NK-92 (cell line): ENCODE measurements at regions not wholly inside any gene's neighbourhood (a gene's known extent, or its start where the extent isn't known, plus 50 kb on each side); places are given as distances from the start of the nearest gene placed in this dataset.

Experiments
- DNase-seq: peaks from one replicate; lab custom pipeline; 2025; ENCODE audit not compliant: unreplicated experiment; lab: John Stamatoyannopoulos, UW

DNA sequence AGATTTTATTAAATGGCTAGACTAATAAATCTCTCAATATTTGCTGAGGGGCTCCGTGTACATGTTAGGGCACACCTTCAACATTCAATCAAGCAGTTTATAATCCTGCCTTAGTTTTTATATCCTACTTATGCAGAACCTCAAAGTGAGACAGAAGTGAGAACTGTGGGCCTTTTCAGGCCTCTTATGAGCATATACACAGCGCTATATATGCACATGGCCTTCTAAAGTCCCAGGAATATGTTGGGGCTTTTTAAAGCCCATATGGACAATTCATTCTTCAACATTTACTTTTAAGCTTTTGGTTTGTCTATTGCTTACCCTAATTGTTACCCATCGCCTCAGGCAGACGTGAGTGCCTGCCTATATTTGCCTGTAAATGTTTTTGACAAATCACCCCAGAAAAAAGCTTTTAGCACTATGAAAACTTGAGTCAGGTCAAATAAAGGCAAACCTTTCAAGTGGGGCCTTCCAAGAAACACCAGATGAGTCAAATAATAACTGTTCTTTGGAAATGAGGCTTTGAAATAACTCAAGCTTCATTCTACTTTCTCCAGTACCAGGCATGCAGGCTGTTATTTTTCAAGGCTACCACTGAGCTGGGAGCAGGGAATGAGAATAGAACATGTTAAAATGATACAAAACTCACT, 58.2 kb downstream of the ESM1 start:
- DNase-seq, result no peak

DNA sequence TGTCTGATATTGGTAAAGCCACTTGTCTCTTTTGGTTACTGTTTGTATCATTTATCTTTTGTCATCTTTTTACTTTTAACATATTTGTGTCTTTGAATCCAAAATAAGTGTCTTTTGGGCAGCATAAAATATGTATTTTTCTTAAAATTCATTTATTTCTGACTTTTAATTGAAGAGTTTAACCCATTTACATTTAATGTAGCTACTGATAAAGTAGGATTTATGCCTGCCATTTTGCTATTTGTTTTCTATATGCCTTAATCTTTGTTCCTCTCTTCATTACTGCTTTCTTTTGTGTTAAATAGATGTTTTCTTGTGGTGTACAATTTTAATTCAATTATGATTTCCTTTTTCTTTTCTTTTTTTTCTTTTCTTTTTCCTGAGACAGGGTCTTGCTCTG, 60.9 kb downstream of the ESM1 start:
- no peak for DNase-seq

DNA sequence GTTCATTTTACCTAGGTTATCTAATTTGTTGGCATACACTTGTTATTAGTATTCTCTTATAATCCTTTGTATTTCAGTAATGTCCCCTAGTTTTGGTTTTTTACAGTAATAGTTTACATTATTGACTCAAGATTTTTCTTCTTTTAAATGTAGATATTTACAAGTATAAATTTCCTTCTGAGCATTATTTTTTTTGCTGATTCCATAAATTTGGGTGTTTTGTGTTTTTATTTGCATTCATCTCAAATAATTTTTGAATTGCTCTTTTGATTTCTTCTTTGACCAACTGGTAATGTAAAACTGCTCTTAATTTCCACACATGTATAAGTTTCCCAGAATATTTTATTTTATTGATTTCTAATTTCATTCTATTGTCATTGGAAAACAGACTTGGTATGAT, 68.1 kb downstream of the ESM1 start:
- no peak for DNase-seq

DNA sequence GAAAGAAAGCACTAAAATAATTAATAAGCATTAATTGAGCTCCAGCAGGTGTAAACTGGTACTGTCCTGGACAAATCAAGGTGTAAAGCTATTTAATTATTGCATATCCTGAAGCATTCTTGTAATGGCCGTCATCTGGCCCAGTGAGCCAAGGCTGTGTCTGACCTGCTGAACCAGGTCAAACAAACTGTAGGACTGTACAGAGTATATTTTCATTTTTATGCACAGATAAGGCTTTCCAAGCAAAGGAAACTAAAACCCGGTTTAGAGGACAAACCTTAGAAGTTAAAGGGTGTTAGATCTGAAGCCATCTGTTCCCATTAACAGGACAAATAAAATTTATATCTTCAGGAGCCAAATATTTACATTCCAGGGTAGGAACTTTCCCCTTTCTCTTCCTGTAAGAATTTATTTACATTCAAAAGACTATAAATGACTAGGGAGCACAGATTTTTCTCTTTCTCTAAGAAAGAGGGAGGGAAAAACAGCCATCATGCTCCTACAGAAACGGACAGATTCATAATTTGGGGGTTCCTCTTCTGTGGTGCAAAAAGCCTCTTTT, 69.8 kb downstream of the ESM1 start:
- DNase-seq, result no peak

DNA sequence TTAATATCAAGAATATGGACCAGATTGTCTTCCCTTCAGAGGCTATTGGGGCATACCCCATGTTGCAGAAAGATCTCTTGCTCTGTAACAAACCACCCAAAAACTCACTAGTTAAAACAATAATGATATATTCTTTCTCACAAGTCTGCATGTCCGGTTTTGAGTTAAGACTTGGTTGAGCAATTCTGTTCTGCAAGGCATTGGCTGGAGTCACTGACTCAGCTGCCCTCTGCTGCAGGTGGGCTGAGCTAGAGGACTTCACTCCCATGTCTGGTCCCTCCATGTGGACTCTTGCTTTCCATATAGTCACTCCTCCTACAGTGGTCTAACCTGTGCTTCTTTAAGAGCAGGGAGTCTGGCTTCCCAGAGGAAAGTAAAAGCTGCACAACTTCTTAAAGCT, 73.4 kb downstream of the ESM1 start:
- DNase-seq, result no peak

DNA sequence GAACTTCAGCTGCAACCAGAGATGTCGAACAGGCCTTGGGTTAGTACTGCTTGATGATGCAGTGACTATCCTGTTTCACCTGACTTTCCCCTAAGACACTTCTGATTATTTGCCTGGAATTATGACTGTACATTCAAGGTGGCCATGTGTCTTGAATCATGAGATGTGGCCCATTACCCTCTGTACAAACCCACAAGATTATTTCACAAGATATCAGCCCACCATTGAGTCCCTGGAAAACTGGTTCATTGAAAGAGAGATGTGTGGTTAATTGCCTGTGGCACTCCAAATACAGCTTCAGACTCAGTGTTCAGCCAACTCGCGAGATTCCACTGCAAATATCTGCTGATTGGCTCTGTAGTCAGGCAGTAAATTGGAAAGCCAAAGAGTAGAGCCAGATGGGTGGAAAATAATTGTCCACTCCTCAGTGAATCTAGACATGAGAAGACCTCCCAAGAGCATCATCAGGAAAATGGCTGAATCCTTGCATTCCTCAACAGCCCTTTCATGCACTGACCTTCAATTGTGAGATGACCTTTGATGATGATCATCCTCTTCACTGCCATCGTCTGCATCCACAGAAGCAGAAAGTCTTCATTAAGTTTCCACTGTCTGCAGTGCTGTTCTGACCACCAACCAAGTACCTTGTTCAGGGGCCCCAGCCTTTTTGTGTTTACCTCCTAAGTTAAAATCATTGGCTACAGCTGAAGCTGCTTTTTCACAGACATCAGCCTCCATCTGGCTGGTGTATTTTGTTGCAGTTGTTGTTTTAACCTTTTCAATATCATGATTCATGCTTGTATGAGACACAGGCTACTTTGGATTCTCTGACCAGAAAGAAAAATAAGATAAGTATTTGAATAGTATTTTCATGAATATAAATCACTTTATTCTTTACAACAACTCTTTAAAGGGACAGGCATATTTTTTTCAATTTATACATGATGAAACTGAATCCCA, 75.2 kb downstream of the ESM1 start:
- no peak for DNase-seq

DNA sequence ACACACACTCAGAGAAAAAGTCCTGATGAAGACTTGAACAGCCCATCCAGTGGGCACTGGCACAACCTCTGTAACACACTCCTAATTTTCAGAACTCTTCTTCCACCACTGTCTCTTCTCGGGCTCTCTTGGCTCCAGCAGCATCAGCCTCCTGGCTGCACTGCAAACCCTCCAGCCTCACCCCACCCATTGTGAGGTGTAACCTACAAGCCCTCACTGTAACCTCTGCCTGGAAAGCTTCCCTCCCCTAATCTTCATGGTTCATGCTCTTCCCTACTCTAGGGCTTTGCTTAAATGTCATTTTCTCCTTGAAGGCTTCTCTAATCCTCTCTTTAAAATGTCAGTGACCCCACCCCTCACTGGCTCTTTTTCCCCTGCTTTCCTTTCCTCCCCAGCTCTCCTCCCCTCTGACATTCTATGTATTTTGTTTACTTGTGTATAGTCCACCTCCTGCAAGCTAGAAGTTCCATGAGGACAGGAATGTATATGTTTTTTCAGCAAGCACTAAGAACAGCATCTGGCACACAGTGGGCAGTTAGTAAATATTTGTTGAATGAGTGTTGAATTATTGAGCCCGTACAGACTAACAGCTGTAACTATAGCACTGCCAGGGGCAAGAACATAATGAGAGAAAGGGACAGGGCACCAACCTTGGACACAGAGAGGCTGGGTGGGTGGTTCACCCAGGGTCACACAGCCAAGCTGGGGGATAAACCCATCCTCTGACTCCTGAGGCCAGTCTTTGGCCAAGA, 76.4 kb downstream of the ESM1 start:
- no peak for DNase-seq

DNA sequence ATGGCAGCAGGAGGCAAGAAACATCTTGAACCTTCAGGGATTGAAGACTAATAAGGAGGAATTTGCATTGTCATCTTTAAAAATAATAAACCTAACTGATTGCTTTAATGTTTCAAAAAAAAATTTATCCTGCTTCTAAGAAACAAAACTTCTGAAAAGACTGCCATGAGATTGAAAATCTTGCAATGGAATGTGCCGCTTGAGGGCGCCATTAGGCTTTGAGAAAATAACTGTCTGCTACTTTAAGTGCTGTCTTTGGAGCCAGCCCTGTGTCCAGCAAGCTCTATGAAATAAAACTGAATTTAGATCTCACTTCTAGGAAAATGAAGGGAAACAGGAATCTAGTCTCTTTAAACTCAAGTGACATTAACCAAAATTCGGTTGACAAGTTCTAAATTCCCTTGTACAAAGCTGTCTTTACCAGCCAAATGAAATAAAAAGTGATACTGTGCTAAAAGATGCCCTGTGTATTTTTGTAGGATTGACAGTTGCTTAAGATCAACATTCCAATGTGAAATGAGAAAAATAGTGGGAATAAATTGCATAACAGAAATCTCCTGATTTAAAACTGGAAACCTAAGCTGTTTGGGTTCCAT, 79.4 kb downstream of the ESM1 start:
- no peak for DNase-seq

DNA sequence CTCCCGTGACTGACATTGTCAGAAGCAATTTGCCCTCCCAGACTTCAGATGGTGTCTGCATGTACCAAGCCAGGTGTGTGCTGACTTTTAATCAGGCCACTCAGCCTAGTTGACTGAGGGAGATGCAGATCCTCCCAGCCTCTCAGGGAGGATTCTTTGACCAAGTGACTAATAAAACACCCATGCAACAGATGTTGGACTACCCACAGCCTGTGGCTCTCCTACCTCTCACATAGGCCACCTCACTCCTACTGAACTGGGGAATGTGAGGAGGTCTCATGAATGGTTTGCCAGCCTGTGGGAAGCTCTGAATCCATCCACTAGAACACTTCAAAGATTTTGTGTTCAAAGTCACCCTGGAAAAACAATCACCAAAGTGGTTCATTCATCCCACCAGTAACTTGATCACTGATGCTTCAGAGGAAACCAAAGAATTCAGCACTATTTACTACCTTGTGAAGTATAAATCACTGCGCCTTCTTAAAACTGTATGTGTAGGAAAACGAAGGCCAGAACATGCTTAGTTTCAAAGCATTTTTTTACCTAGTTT, 80.1 kb downstream of the ESM1 start:
- DNase-seq, result no peak

DNA sequence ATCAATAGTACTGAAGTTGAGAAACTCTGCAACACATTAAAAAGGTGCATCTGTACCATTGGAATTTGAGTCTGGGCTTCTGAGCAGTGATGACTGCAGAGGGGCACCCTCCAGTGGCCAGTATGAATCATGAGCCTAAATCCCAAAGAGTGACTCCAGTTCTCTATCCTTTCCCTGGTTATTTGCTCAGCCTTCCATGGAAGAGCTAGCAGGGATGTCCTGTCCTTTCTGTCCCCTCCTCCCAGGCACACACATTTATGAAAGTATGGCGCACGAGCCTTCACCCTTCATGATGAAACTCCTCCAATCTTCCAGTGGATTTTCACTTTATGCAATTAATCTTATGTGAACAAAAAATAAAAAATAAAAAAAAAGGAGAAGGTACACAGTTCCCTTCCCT, 81.0 kb downstream of the ESM1 start:
- DNase-seq, result no peak

DNA sequence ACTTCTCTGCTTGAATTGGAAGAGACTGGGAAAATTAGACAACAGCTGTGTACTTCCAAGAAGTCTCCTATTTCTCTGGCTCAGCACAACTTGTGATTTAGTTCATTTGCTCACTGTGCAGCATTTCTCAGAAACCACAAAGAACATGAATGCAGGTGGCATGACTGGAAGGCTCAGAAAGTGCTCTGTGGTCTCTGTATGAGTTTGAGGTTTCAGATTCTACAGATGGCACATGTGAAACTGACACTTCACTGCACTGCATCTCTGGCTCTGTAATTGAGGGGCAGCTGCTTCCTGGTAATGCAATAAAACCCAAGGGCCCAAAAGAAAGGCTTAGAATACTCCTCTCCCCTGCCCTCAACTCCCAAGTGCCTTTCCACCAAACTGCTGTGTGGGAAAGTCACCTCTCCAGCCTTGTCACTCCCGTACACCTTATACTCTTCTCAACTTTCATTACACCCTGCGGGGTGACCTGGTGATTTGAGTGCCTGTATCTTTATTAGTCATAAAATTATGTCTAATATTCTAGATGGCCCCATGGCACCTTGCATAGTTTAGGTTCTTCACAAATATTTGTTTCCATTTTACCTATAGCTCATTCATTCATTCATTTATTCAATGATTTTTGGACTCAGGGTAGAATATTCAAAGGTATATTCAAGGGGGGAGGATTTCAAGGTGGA, 82.5 kb downstream of the ESM1 start:
- peak; percentile 20 for DNase-seq

DNA sequence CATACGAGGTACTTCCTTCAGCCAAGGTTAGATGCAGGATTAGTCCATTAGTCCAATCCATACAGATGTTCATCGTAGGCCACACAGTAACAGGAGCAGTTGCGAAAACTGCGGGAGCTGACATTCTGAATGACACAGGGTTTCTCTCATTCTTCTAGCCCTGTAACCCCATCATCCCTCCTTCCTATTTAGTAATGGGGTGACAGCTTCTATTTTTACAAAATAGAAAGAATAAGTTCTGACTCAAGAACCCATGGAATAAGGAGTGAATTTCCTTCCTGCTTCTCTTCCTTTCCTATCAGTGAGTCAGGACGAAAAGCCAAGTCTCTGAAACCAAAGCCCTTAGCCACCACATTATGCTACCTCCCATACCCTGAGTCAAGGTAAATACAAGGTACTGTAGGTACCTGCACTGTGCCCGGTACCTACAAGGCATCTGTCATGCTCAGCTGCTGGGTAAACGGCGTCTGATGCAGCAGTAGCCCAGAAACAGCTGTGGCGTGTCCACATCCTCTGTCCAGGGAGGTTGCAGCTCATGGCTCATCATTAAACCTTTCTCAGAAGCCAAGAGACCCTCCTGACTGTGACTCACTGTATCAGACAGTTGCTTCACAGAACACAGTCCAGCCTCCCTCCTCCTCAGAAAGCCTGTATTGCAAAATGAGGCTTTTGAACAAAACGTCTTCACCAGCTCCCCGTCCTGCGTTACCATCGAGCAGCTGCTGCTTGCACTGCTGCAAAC, 84.2 kb downstream of the ESM1 start:
- DNase-seq, result no peak

DNA sequence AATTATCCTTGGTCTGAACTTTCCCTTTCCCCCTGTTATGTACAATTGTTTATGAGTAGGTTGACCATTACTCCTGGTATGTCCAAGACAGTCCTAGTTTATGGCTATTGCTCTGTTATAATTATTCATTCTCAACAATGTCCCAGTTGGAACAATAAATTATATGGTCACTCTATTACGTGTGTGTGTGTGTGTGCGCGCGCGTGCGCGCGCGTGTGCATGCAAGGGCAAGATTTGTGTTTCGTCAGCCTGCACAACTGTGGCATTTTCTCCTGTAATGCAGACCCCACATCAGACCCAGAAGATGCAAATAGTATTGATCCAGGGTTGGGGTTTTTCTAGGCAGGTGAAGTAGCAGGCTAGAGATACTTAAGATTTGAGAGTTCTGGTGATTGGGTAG, 88.4 kb downstream of the ESM1 start:
- DNase-seq, result no peak

DNA sequence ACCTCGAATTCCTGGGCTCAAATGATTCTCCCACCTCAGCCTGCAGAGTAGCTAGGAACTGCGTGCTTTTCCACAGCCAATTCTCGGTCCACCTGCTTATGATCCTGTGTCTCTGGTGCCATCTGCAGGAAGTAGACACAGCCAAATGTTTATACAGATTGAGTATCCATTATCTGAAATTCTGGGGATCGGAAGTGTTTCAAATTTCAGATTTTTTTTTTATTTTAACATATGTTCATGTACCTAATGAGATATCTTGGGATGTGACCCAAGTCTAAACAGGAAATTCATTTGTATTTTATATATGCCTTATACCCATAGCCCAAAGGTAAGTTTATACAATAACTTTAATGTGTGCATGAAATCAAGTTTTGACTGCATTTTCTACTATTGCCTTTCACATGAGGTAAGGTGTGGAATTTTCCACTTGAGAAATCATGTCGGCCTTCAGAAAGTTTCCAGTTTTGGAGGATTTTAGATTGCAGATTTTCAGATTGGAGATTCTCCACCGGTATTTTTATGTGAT, 89.5 kb downstream of the ESM1 start:
- no peak for DNase-seq

DNA sequence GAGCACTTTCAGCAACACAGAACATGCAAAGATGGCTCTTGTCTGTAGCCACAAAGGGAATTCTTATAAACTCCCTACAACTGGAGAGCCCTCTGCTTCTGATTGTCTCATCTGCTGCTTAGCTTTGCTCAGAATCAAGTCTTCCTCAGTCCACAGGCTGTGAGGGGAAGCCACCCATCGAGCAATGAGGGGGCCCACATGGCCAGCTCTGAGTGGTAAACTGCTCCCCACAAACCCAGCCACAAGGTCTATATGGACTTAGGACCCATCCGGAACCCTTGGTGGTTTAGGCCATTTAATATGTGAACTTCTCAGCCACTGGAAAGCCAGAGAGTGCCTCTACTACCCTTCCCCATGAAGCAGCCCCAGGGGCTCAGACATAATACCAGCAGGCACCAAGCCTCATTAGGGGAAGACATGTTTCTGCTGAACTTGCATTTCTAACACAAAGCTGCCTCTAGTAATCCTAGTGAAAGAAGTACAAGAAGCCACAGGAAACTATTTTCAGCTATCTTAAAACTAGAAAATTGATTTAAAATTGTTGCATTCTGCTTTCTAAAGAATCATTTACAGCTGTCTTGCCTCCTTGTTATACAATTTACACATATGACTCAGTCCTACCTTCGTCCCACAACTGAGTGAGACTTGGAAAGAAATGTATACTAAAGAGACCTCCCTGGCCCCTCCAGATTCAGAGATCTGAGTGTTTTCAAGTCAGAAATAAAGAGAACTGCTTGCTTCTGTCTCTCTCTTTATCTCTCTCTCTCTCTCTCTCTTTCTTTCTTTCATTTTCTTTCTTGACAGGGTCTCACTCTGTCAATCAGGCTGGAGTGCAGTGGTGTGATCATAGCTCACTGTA, 90.2 kb downstream of the ESM1 start:
- no peak for DNase-seq

DNA sequence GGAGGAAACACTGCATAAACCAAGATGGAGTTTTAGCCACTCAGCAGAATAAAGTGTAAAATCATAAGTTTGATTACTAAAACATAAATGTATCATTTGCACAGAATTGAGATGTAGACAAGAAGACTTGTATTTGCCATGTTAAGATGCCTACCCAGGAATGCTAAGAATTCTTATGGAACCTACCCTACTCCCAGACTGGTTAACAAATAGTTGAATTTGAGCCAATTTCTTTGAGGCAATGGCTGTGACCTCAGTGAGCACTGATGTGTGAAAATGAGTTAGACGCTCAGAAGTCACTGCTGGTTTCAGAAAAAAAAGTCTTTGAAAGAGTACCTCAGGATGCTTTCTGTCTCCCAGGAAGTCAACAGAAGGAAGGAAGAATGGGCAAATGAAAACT, 95.6 kb downstream of the ESM1 start:
- no peak for DNase-seq

DNA sequence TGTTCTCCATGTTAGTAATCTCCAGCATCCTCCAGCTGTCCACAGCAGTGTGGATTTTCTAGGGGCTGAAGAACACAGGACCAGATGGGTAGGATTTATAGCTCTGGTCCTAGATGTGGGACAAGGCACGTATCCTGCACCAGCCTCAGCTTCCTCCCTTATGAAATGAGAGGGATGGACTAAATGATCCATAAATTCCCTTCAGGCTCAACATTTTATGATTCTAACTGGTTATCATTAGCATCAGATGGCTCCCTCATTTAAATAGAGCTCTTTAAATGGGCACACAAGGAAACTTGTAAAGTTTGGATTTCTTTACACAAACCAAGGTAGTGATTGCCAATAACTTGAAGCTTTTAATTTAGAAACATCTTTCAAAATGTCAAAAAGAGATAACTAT, 97.7 kb downstream of the ESM1 start:
- DNase-seq, result no peak

DNA sequence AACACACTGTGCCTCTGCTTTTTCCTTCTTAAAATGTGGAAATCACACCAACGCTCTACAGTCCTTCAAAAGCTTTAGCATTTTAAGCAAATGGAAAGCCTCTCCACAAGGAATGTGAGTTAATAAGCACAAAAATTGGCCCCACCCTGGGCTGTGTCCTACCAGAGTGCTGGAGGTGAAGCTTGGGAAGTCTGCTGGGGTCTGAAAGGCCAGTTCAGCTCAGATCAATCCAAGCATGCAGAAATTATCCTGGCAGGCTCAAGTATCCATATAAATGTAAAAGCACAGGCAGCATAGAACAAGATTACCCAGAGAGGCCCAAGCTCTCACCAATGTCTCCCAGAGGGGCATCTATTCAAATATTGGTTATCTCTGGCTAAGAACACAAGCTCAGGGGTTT, 98.5 kb downstream of the ESM1 start:
- no peak for DNase-seq
